Breast epithelium (tissue), 3 donors: ENCODE measurements at regions not wholly inside any gene's neighbourhood (a gene's known extent, or its start where the extent isn't known, plus 50 kb on each side); places are given as distances from the start of the nearest gene placed in this dataset.

Experiments
- CTCF ChIP-seq, 3 donors: fragments of 450-650 bp; IDR thresholded peaks; one replicate each; pipeline ENCODE4 v1.5.1; 2016 to 2017; ENCODE audit warnings: antibody characterized with exemption in 3 of 3, mild to moderate bottlenecking in 3 of 3, moderate library complexity in 3 of 3
- POLR2A ChIP-seq: fragments of 450-650 bp; IDR thresholded peaks from one replicate; pipeline ENCODE4 v1.6.1; 2016; ENCODE audit warnings: antibody characterized with exemption, mild to moderate bottlenecking, moderate library complexity

DNA sequence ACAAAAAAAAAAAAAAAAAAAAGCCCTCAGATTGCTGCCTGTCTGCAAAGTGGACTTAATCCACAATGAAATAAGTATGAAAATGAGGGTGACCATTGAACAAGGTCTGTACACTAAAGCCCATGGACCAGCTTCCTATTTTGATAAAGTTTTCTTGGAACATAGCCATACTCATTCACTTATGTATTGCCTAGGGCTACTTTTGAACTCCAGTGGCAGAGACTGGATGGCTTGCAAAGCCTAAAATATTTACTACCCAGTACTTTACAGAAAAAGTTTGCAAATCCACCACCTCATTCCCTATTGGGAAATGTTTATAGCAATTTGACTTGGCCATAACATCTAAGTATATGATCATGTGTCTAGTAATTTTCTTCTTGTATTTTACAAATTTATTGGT, 481.7 kb downstream of the NAF1 start:
- TF ChIP-seq POLR2A, result no peak
- no peak for TF ChIP-seq CTCF (IDR thresholded peaks at IDR 0.05)
